IMR-90 (cell line): ENCODE measurements at regions not wholly inside any gene's neighbourhood (a gene's known extent, or its start where the extent isn't known, plus 50 kb on each side); places are given as distances from the start of the nearest gene placed in this dataset.

Experiments used
- ATAC-seq: fragments of 200-7000 bp; cut with Tn5 transposase; 2 replicates; pipeline ENCODE4 v1.9.1; 2020; ENCODE audit warnings: low read depth, mild to moderate bottlenecking, moderate library complexity
- BruUV-seq: library from RNA; stranded (reverse); fragments of 400-500 nt; replicated peaks from 2 replicates; lab custom pipeline; 2021; lab: Mats Ljungman, UMichigan
- CTCF ChIA-PET: fragments of 300-600 bp; formaldehyde crosslinking; extraction: SDS; loops from one replicate; lab custom pipeline; 2021; ENCODE audit warnings: antibody characterized with exemption; lab: Yijun Ruan, JAX
- POLR2A ChIA-PET: fragments of 300-600 bp; sonication (Branson Sonifier 250); formaldehyde crosslinking; loops from one replicate; lab custom pipeline; 2022; ENCODE audit warnings: antibody characterized with exemption; ENCODE audit not compliant: unreplicated experiment; lab: Charles Lee
- DNase-seq: peaks from one replicate; pipeline ENCODE4 v3.0.0; 2013
- H2AFZ ChIP-seq: replicated peaks from 2 replicates; pipeline ENCODE3; 2013; ENCODE audit warnings: low read length, mild to moderate bottlenecking; ENCODE audit not compliant: poor library complexity
- H2AK5ac ChIP-seq: 2 replicates; pipeline ENCODE4 v1.6.1; 2013; ENCODE audit warnings: low read depth, low read length, inconsistent platforms
- H2AK9ac ChIP-seq: replicated peaks from 2 replicates; pipeline ENCODE3; 2013; ENCODE audit warnings: mild to moderate bottlenecking, low read depth, low read length, moderate library complexity; ENCODE audit not compliant: poor library complexity
- H2BK120ac ChIP-seq: 2 replicates; pipeline ENCODE4 v1.6.1; 2013; ENCODE audit warnings: low read depth, low read length, inconsistent platforms
- H2BK15ac ChIP-seq: 3 replicates; pipeline ENCODE4 v1.6.1; 2013; ENCODE audit warnings: low read depth, low read length, inconsistent platforms
- H2BK20ac ChIP-seq: 2 replicates; pipeline ENCODE4 v1.6.1; 2013; ENCODE audit warnings: low read depth, mild to moderate bottlenecking, inconsistent platforms, low read length, moderate library complexity
- H2BK5ac ChIP-seq: 2 replicates; pipeline ENCODE4 v1.6.1; 2013; ENCODE audit warnings: mild to moderate bottlenecking, low read depth, low read length, inconsistent platforms; ENCODE audit not compliant: poor library complexity, severe bottlenecking
- H3K14ac ChIP-seq: replicated peaks from 2 replicates; pipeline ENCODE4 v1.6.1; 2013; ENCODE audit warnings: low read depth, low read length, inconsistent platforms
- H3K18ac ChIP-seq: 2 replicates; pipeline ENCODE4 v1.6.1; 2013; ENCODE audit warnings: low read depth, low read length, control low read depth
- H3K23ac ChIP-seq: 2 replicates; pipeline ENCODE4 v1.6.1; 2013; ENCODE audit warnings: low read depth, low read length, inconsistent platforms
- H3K27ac ChIP-seq: 2 replicates; pipeline ENCODE4 v1.5.1; 2013; ENCODE audit warnings: mild to moderate bottlenecking, control low read depth, low read length; ENCODE audit not compliant: insufficient read depth
- H3K27me3 ChIP-seq: 2 replicates; pipeline ENCODE4 v1.6.1; 2013; ENCODE audit warnings: low read length; ENCODE audit not compliant: control insufficient read depth, insufficient read depth
- H3K36me3 ChIP-seq: 2 replicates; pipeline ENCODE4 v1.6.1; 2013; ENCODE audit warnings: low read length, mixed read lengths; ENCODE audit not compliant: control insufficient read depth, insufficient read depth
- H3K4ac ChIP-seq: 2 replicates; pipeline ENCODE4 v1.6.1; 2013; ENCODE audit warnings: low read depth, low read length, inconsistent platforms
- H3K4me1 ChIP-seq: 2 replicates; pipeline ENCODE4 v1.6.1; 2013; ENCODE audit warnings: low read length, mixed read lengths; ENCODE audit not compliant: control insufficient read depth, insufficient read depth
- H3K4me2 ChIP-seq: 2 replicates; pipeline ENCODE4 v1.6.1; 2013; ENCODE audit warnings: low read depth, mild to moderate bottlenecking, control low read depth, low read length, moderate library complexity
- H3K4me3 ChIP-seq: 2 replicates; pipeline ENCODE4 v1.5.1; 2013; ENCODE audit warnings: low read depth, mild to moderate bottlenecking, control low read depth, low read length, moderate library complexity; ENCODE audit not compliant: insufficient read depth
- H3K56ac ChIP-seq: 2 replicates; pipeline ENCODE4 v1.6.1; 2013; ENCODE audit warnings: low read length, inconsistent platforms; ENCODE audit not compliant: insufficient read depth; ENCODE audit errors: extremely low read depth
- H3K79me1 ChIP-seq, 2 experiments: 2 replicates each; pipeline ENCODE4 v1.6.1; 2013; ENCODE audit warnings: low read length in 2 of 2, inconsistent platforms in 1 of 2, low read depth in 1 of 2
- H3K9ac ChIP-seq: 2 replicates; pipeline ENCODE4 v1.6.1; 2013; ENCODE audit warnings: low read depth, low read length, control low read depth
- H3K9me1 ChIP-seq: 2 replicates; pipeline ENCODE4 v1.6.1; 2013; ENCODE audit warnings: low read length, inconsistent platforms; ENCODE audit not compliant: insufficient read depth
- H3K9me3 ChIP-seq: 2 replicates; pipeline ENCODE4 v1.6.1; 2013; ENCODE audit warnings: low read length; ENCODE audit not compliant: control insufficient read depth, insufficient read depth
- H4K20me1 ChIP-seq: 2 replicates; pipeline ENCODE4 v1.6.1; 2013; ENCODE audit warnings: low read length, inconsistent platforms; ENCODE audit not compliant: insufficient read depth
- H4K5ac ChIP-seq: 2 replicates; pipeline ENCODE4 v1.6.1; 2013; ENCODE audit warnings: mild to moderate bottlenecking, low read depth, low read length, control low read depth
- H4K8ac ChIP-seq, 2 experiments: 2 replicates each; pipeline ENCODE4 v1.6.1; 2013; ENCODE audit warnings: low read depth in 2 of 2, low read length in 2 of 2, control low read depth in 1 of 2, inconsistent platforms in 1 of 2
- H4K91ac ChIP-seq: 2 replicates; pipeline ENCODE4 v1.6.1; 2013; ENCODE audit warnings: low read depth, low read length, inconsistent platforms; ENCODE audit not compliant: insufficient read depth
- CEBPB ChIP-seq: IDR thresholded peaks from 2 replicates; pipeline ENCODE4 v1.6.1; 2012; ENCODE audit warnings: low read depth, low read length, improper control_type of control experiment
- NFE2L2 ChIP-seq: fragments of 150-350 bp; IDR thresholded peaks from 2 replicates; pipeline ENCODE4 v1.6.1; 2016; ENCODE audit warnings: low read depth, mild to moderate bottlenecking, low read length
- RFX5 ChIP-seq: IDR thresholded peaks from 2 replicates; pipeline ENCODE4 v1.8.0; 2012; ENCODE audit warnings: low read depth, mild to moderate bottlenecking, low read length, moderate library complexity
- SMC3 ChIP-seq: fragments of 150-350 bp; IDR thresholded peaks from 2 replicates; pipeline ENCODE4 v1.6.1; 2016; ENCODE audit warnings: low read depth, mild to moderate bottlenecking, antibody characterized with exemption, low read length, moderate library complexity
- WGBS, 2 experiments: methylation state at CpG; one replicate each; pipeline versions ENCODE4 v1.1.5 to v1.1.7; 2013; ENCODE audit warnings: missing lambda C conversion rate in 2 of 2; ENCODE audit not compliant: insufficient read length in 1 of 2; ENCODE audit errors: extremely low coverage in 2 of 2; 5-methylcytosine and 5-hydroxymethylcytosine counted together
- dilution Hi-C: fragments of 300-500 bp; cut with HindIII; formaldehyde crosslinking; loops from one replicate; pipeline ENCODE4 v1.14.3; 2018; ENCODE audit warnings: low sequenced_read_pairs; ENCODE audit not compliant: unreplicated experiment
- in situ Hi-C: fragments of 300-500 bp; cut with MboI; formaldehyde crosslinking; loops from 3 replicates; pipeline ENCODE4 v1.14.3; 2019; ENCODE audit warnings: low sequenced_read_pairs, inconsistent platforms, mixed read lengths
- intact Hi-C: fragments of 100-400 bp; cut with micrococcal nuclease; formaldehyde crosslinking; loops from 2 replicates; pipeline ENCODE4 v1.10.0; 2022
- TF ChIP-seq, protein P1 (sequence below): fragments of 150-350 bp; IDR thresholded peaks from 2 replicates; pipeline ENCODE4 v1.6.1; 2016; ENCODE audit warnings: low read depth, mild to moderate bottlenecking, low read length, moderate library complexity, borderline replicate concordance

- H2AFZ ChIP-seq, result no peak overlapping the region
- no peak overlapping the region for H4K8ac ChIP-seq
- H3K18ac ChIP-seq, result no peak overlapping the region
- peaks cover 12% of the 10 kb centered on the region for H3K27me3 ChIP-seq
- TF ChIP-seq SMC3 (no peak), RFX5 (no peak), NFE2L2 (no peak), CEBPB (no peak)
- TF ChIP-seq, protein P1, sequence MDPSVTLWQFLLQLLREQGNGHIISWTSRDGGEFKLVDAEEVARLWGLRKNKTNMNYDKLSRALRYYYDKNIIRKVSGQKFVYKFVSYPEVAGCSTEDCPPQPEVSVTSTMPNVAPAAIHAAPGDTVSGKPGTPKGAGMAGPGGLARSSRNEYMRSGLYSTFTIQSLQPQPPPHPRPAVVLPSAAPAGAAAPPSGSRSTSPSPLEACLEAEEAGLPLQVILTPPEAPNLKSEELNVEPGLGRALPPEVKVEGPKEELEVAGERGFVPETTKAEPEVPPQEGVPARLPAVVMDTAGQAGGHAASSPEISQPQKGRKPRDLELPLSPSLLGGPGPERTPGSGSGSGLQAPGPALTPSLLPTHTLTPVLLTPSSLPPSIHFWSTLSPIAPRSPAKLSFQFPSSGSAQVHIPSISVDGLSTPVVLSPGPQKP, result no peak
- DNase-seq (no peak), ATAC-seq (no peak)
- H3K56ac ChIP-seq, result no peak overlapping the region
- in situ Hi-C loops, result no loop called here
- H2AK5ac ChIP-seq, result no peak overlapping the region
- H3K14ac ChIP-seq, result no peak overlapping the region
- intact Hi-C loops, result no loop called here
- H3K9ac ChIP-seq, result no peak overlapping the region
- H3K4me3 ChIP-seq, result no peak overlapping the region
- H4K5ac ChIP-seq, result no peak overlapping the region
- H3K9me3 ChIP-seq, result no peaks in the 10 kb centered on the region
- BruUV-seq, result no TSS peak
- no peaks in the 10 kb centered on the region for H3K79me1 ChIP-seq
- H2BK5ac ChIP-seq, result no peak overlapping the region
- H4K20me1 ChIP-seq, result no peaks in the 10 kb centered on the region; the same call in 1 of the 2 replicates
- H3K4me2 ChIP-seq, result no peak overlapping the region
- H3K23ac ChIP-seq, result no peak overlapping the region
- H2BK120ac ChIP-seq, result no peak overlapping the region
- dilution Hi-C loops, result no loop called here
- no peak overlapping the region for H2BK15ac ChIP-seq
- 100% methylated on average over 1 of the region's 4 CpGs; no CpG with 5 or more reads in 1 of the 2 experiments for WGBS, 2 experiments
- H2AK9ac ChIP-seq, result no peak overlapping the region
- CTCF ChIA-PET, result no interaction called here
- H3K36me3 ChIP-seq, result no peaks in the 10 kb centered on the region
- no peaks in the 10 kb centered on the region for H3K4me1 ChIP-seq
- no peak overlapping the region for H3K27ac ChIP-seq
- no peak overlapping the region for H4K91ac ChIP-seq
- no peak overlapping the region for H2BK20ac ChIP-seq
- H3K9me1 ChIP-seq, result peaks cover 3% of the 10 kb centered on the region; the same call in 1 of the 2 replicates
- POLR2A ChIA-PET, result no interaction called here
- H3K4ac ChIP-seq, result no peak overlapping the region
Observed at GRCh38 chr21:41628256-41628655, 120.3 kb upstream of the TMPRSS2 start.
